ENCODE measurements at regions not wholly inside any gene's neighbourhood (a gene's known extent, or its start where the extent isn't known, plus 50 kb on each side); places are given as distances from the start of the nearest gene placed in this dataset.
"Not testable (repeated sequence)": the region's sequence is repeated elsewhere in the genome, so short reads cannot be mapped to it uniquely, and the experiment has no call there.

DNA sequence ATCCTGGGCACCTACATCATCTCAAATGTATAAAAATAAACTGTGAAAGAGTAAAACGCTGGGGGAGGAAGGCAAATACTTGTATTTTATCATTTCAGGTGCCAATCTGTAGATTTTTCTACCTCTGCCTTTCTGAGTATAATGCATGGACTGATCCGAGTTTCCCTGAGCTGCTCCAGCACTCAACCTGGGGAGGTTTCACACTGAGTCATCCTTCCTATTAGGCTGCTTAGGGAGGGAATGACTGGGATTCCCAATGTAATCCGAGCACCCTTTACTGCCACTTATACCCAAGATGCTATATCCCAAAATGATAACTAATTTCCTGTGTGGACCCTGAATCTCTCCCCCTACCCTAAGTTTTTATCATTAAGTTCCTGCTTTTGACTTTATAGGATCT is 126.6 kb downstream of the HNRNPD start:
- no peak for DNase-seq

DNA sequence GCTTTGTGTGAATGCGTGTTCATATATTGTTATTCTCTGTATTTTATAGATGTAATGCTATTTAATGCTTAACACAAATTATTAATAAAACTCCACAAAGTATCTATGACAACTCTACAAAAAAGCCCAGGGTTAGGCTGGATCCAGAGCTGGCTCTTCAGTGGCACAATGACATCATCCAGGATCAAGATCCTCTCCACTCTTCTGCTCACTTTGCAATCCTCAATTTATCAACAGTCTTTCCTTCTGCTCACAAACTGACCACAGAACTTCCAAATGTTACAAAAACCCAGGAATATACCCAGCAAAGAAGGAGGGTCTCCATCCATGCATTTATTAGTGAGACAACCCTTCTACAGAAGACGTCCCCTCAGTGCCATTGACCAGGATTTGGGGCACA is 132.3 kb downstream of the HNRNPD start:
- no peak for DNase-seq

DNA sequence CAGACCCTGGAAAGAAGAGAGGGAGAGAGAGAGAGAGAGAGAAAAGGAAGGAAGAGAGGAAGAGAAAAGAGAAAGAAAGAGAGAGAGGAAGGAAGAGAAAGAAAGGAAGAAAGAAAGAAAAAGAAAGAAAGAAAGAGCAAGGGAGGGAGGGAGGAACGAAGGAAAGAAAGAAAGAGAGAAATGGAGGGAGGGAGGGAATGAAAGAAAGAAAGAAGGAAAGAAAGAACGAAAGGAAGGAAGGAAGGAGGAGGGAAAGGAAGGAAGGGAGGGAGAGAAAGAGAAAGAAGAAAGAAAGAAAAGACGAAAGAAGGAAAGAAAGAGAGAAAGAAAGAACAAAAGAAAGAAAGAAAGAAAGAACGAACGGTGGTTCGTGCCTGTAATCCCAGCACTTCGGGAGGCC is 133.4 kb downstream of the HNRNPD start:
- DNase-seq, result no peak

DNA sequence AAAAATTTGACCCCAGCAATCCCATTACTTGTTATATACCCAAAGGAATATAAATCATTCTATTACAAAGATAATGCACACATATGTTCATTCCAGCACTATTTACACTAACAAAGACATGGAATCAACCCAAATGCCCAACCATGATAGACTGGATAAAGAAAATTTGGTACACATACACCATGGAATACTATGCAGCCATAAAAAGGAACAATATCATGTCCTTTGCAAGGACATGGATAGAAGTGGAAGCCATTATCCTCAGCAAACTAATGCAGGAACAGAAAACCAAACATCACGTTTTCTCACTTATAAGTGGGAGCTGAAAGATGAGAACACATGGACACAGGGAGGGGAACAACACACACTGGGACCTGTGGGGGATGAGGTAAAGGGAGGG is 136.6 kb downstream of the HNRNPD start:
- DNase-seq, result not testable (repeated sequence)

DNA sequence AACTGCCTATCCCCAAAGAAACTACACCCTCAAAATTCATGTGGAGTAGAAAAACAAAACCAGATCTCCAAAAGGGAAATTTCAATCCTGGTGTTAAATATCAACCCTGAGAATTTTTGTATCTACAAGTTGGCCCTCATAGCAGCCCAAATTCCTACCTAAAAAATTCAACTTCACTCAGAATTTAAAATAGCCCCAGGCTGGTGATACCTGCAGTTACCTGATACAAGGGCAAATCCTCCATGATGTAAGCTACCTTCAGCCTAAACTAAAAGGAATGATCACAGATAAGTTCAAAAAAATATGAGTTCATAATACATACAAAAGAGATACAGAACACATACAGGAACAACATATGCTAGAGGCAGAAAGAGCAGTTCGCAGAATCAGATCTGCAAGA is 138.4 kb downstream of the HNRNPD start:
- DNase-seq, result no peak

DNA sequence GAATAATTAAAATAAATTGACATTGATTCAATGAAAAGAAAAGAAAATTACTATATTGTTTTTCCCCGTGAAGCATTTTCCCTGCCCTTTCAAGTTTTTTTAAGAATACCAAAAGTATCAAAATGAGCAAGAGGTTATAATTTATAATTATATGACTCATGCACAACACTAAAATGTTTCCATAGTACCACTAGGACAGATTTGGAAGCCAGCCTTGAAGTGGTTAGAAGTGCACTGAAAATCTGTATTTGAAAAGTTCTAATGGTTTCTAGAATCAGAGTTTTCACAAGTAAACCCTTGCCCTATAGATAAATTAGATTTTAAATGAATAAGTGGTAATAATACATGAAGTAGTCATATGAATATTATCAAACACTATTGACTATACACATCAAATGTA is 140.9 kb downstream of the HNRNPD start:
- no peak for DNase-seq

DNA sequence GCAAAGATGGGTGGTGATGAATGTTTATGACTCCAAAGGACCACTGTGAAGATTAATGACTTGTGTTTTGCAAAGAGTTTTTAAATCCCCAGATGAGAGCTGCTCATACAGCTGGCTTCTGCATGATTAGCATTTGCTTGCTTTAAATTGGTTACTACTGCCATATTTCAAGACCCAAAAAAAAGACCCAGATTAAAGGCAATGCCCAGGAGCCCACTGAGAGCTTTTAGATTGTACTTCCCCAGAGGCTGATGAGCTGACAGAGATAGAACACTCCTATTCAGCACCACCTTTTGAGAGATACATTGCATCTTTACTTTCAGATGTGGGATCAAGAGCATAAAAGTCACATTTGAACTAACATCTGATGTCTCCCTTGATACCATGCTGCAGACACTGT is 142.0 kb downstream of the HNRNPD start:
- DNase-seq, result no peak

DNA sequence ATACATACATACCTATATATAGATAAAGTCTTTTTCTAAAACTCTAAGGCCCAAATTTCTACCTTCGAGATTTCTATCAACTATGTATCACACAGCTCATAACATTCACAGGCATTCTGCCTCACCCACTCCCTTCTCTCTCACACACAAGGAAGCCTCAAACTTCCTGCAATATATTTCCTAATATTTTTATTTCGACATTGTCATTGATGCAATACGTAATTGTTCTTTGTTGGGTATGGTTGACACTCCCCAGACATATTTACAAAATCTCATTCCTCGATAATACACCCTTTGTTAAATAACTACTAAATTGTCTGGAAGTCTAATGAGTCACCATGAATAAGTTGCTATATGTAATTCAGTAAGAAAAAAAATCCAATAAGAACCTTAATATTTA is 143.5 kb downstream of the HNRNPD start:
- DNase-seq, result no peak

DNA sequence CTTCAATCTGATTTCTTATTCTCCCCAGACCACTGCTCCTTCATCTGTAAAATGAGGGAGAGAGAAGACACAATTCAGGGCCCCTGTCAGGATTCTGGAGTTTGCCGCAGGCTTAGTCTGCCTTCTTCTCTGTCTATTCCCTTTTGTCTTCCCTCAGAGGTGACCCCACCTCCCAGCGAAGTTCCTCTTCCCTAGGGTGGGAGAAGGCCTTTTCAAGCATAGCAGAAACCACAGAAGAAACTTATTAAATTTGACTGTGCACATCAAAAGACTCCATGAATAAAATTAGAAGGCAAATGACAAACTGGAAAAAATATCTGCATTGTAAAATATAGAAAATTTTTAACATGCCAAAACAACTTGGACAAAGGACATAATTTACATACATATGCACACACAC is 148.8 kb downstream of the HNRNPD start:
- no peak for DNase-seq

DNA sequence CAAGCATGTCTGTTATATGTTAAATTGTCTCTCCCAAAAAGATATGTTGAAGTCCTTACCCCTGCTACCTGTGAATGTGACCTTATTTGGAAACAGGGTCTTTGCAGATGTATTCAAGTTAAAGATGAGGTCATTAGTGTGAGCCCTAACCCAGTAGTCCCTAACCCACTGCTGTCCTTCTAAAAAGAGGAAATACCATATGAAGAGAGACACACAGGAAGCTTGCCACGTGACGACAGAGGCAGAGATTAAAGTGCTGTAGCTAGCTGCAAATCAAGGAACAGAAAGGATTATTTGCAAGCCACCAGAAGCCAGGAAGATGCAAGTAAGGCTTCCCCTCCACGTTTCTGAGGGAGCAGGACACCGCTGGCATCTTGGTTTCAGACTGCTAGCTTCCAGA is 150.1 kb downstream of the HNRNPD start:
- DNase-seq, result peak; percentile 59

DNA sequence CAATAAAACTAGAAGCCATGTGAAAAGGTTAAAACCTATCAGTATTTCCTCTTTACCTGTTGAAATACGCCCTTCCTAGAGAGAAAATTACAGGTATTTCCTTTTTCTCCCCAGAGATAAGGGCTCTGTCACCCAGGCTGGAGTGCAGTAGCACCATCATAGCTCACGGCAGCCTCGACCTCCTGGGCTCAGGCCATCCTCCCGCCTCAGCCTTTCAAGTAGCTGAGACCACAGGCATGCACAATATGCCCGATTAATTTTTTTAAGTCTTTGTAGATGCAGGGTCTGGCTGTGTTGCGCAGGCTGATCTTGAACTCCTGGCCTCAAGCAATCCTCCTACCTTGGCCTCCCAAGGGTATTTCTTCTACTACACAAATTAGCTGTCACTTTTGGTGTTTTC is 154.4 kb downstream of the HNRNPD start:
- DNase-seq, result no peak

DNA sequence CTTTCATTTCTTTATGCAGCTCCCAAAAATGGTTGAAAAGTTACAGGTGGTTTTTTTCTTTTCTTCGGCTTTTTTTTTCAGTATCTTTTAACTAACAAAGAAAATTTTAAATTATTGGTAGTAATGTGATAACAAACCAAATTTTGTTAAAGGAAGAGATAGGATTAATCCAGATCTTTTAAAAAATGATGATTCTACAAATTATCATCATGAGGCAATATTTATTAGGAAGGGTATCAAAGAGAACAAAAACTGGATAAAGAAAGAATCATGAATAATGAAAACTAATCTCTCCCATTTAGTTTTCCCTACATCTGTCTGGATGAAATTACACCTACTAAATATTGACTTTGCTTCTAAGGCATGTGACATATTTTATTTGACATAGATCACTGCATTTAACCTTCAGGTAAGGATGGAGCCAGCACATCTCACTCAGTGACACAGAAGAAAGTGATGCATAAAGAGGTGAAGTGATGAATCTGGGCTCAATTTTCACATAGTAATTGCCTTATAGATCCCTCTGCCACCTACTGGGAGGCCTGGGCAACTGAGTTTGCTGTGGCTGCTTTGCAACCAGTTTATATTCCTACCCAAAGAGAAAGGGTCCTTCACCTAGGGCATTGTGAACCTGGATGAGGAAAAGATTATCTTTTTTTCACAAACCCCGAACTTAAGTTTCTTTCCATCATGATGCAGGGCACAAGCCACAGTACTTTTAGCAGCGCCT is 155.6 kb downstream of the HNRNPD start:
- no peak for DNase-seq

DNA sequence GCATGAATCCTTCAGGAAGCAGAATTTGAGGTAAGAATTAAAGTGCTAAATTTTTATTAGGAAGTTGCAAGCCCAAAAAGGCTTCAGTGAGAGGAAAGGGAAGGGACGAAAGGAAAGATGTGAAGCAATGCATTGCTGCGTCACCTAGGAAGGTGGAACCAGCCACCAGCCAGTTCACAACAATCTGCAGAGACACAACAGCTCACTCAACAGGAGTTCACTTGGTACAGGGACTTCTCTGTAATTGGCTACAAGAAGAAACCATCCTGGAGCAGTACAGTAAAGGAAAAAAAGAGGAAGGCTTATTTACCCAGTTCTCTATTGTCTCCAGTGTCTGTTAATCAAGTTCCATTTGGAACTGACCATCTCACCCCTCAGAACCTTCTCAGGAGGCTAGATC is 157.6 kb downstream of the HNRNPD start:
- DNase-seq, result no peak

DNA sequence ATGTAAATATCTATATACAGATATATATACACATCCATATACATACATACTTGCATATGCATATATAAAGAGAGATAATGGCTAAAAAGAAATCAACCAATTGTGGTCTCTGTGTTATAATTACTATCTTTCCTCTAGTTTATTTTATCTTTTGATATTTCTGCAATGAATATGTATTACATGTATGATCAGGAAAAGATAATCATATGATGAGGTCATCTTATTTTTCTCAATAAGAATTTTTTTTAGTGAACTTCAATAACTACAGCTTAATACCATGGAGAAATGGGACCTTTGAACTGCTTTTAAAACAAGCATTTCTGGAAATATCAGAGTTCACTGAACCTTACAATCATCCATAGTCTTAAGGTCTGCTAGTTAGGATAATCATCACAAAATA is 158.0 kb downstream of the HNRNPD start:
- no peak for DNase-seq

DNA sequence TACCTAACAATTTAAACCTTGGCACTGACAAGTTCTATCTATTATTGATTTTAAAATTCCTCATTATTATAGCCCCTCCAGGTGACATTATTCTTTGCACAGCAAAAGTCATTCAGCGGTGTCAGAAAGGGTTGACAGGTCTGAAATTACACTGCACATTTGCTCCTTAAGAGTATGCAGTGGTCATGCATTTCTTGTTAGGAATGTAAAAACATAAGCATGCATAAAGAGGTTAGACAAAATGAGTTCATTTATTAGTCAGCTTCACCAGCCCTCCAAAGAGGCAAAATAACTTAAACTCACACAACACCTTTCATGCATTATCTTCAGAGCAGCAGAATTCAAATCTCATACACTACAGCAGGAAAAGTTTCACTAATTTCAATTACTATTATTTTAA is 158.8 kb downstream of the HNRNPD start:
- no peak for DNase-seq

DNA sequence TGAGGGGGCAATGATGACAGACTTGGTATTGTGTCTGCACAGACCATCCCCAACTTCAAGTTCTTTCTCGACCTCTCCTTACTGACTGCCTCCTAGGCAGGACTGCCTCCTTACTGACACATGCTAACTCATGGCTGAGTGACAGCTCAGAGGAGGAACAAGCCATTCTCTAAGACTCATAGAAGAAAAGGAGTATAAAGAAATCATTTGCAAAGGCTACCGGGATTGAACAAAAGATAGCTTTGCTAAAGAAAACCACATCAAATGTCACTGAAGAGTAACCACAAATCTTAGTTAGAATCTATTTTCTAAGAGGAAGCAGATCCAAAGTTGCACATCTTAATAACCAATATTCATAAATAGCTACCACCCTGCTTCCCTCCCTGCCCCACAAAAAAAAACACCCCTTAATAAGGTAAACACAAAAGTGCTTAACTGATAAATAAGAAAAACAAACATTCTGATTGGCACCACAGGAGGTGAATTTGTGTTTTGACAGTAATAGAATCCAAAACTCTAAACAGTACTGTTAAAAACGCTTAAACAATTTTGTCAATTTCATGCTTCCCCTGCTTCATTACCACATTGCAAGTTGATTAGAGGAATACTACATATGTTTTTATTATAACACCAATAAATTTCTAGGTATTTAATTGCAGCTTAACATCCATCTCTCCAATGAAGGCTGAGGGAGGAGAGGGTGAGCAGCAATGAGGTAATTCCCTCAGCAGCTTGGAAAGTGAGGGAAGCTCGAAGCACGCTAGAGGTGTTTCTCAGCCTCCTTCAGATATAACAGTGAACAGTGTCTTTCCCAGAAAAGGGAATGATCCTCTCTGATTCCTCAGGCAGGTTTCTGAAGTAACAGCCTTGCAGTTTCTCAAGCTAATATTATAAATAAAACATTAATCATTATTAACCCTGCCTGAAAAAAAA is 160.0 kb downstream of the HNRNPD start:
- DNase-seq, result no peak

DNA sequence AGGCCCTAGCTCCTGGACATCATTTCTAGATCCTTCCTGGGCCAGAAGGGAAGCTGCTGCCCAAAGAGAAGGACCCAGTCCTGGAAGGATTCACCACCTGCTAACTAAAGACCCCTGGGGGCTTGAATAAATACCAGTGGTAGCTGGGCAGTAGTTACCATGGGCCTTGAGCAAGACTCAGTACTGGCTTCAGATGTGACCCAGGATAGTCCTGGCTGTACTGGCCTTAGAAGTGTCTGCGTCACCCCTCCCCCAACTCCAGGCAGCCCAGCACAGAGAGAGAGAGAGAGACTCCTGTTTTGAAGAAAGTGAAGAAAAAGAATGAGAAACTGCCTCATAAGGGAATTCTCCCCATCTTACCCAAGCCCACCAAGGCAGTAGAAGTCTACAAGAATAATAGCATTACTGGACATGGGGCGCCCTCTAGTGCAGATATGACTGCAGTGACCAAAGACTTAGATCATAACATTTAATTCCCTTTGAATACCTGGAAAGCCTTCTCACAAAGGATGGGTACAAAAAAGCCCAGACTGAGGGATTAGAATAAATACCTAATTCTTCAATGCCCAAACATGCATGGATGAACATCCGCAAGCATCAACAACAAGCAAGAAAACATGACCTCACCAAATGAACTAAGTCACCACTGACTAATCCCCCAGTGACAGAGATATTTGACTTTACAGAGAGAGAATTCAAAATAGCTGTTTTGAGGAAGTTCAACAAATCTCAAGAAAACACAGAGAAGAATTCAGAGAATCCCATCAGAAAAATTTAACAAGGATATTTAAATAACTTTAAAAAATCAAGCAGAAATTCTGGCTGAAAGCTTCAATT is 171.8 kb downstream of the HNRNPD start:
- DNase-seq, result peak; percentile 31

DNA sequence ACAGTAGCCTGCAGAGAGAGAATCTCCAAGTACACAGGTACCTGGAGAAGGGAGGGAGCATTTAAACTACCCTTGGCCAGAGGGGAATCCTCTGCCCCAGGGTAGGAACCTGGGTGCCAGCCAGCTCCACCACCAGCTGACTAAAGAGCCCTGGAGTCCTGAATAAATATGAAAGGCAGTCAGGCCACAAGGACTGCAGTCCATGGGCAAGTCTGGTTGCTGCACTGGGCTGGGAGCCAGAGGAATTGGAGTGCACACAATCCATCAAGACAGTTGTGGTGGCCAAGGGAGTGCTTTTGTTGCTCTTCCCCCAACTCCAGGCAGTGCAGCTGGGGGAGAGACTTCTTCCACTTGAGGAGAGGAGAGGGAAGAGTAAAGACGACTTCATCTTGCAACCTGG is 172.5 kb downstream of the HNRNPD start:
- no peak for DNase-seq

DNA sequence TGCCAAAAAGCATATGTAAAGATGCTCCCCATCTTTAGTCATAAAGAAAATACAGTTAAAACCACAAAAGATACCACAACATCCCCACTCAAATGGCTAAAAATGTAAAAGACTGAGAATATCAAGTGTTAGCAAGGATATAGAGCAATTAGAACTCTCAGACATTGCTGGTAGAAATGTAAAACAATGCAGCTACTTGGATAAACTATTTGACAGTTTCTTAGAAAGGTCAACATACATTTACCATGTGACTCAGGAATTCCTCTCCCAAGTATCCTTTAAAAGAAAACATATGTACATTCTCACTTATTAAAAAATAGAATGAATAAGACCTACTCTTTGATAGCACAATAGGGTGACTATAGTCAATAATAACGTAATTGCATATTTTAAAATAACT is 173.7 kb downstream of the HNRNPD start:
- no peak for DNase-seq

DNA sequence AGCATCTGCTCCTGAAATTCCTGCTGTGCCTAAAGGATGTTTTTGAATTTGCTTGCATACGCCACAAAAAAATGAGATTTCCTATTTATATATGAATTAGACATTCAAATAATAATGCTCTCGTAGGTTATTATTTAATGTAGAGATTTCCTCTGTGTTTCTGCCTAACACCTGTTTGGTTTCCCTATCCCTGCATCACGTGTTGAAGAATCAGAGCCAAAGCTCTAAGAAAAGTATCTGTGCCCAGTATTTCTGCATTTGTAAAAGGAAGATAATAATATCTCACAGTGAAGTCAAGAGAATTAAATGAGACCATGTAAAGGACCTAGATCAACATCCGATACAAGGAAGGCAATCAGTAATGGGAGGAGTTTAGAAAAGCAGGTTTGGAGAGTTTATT is 179.5 kb downstream of the HNRNPD start:
- DNase-seq, result no peak

DNA sequence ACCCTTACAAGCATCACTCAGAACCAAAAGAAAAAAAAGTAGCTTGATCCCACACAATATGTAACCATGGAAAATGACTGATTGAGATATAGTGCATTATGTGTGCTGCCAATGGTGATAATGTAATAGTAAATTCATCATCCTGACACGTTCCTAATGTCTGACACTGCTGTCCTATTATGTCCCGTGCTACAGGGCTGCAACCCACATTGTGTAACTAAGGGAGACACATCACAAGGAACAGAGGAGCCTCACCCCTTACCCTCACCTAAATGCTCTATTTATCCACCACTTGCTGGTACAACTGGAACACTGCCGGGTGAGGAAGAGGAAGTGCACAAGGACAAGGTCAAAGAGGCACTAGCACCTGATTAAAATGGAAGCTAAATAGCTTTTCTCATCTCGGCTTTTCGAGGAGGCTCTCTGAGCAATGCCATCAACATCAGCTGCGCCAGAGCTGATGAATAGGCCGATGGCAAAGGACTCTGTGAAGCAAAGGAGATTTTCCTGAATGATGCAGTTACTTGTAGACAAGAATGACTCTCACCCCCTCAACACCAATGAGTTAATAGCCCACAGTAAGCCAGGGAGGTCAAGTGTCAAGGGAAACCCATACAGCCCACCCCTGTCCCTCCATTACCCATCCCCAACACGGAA is 181.6 kb downstream of the HNRNPD start:
- no peak for DNase-seq

DNA sequence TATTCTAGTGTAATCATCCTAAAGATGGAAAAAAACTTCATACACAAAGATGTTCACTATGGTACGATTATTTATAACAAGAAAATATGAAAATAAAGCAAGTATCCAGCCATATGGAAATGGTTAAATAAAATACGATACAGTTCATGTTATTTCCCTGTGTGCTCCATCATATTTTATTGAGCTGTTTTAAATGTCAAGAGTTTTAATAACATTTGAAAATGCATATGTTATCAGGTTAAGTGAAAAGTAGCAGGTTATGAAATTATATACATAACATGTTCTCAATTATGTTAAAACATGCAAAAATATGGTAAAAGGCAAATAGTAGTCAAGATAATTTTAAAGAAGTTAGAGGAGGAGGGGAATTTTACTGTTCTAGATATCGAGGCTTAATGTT is 192.0 kb downstream of the HNRNPD start:
- no peak for DNase-seq

DNA sequence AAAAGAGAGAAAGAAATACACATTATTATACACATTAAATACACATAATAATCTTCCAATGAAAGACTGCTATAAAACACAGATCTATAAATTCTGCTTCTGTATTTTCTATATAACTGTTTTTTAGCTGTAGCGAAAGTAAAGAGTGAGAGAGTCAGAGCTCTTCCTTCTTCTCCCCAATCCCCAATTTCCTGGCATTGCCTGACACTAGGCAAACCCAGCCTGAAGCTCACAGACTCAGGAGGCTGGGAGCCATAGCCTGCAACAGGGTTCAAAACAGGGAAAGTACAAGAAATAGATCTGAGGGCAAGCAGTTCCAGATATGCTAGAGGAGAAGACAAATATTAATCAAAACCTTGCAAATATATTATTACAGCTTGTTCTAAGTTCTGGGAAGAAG is 201.6 kb downstream of the HNRNPD start:
- no peak for DNase-seq

Data from CD4-positive, alpha-beta T cell treated with Interleukin-15 for 1 hour (primary cell).